Keratinocyte (primary cell): ENCODE measurements at regions not wholly inside any gene's neighbourhood (a gene's known extent, or its start where the extent isn't known, plus 50 kb on each side); places are given as distances from the start of the nearest gene placed in this dataset.
"Not testable (repeated sequence)": the region's sequence is repeated elsewhere in the genome, so short reads cannot be mapped to it uniquely, and the experiment has no call there.

Experiments used
- DNase-seq: peaks from one replicate; pipeline ENCODE4 v3.0.0-alpha.2; 2011; ENCODE audit warnings: low read depth, missing footprints, low spot score
- FAIRE-seq: peaks from 2 replicates; lab custom pipeline; 2011; peaks lifted over from hg19 to GRCh38; lab: Jason Lieb, UNC
- H2AFZ ChIP-seq: 2 replicates; pipeline ENCODE4 v1.6.0; 2012; ENCODE audit warnings: low read length, control low read depth, inconsistent platforms; ENCODE audit not compliant: control insufficient read depth
- H3K27ac ChIP-seq: 2 replicates; pipeline ENCODE4 v1.5.1; 2011; ENCODE audit warnings: low read length; ENCODE audit not compliant: control insufficient read depth, insufficient read depth
- H3K27me3 ChIP-seq: 3 replicates; pipeline ENCODE4 v1.6.0; 2011; ENCODE audit warnings: low read length; ENCODE audit not compliant: control insufficient read depth, insufficient read depth; ENCODE audit errors: extremely low read depth
- H3K36me3 ChIP-seq, 2 experiments: 2 replicates in 1 of 2; 3 replicates in 1 of 2; pipeline ENCODE4 v1.5.1; 2011; ENCODE audit warnings: low read length in 2 of 2, mild to moderate bottlenecking in 1 of 2; ENCODE audit not compliant: control insufficient read depth in 2 of 2, insufficient read depth in 2 of 2; ENCODE audit errors: extremely low read depth in 1 of 2
- H3K4me1 ChIP-seq: 3 replicates; pipeline ENCODE4 v1.5.1; 2011; ENCODE audit warnings: low read length; ENCODE audit not compliant: control insufficient read depth, insufficient read depth; ENCODE audit errors: extremely low read depth
- H3K4me2 ChIP-seq: 3 replicates; pipeline ENCODE4 v1.6.0; 2011; ENCODE audit warnings: low read depth, low read length; ENCODE audit not compliant: control insufficient read depth, insufficient read depth; ENCODE audit errors: extremely low read depth
- H3K4me3 ChIP-seq, 3 experiments: fragments of 200-600 bp in 1 of 3; sonication (generic) in 1 of 3; 2 replicates in 2 of 3; 3 replicates in 1 of 3; pipeline ENCODE4 v1.5.1; 2011 to 2016; ENCODE audit warnings: low read length in 3 of 3, mild to moderate bottlenecking in 3 of 3, control low read depth in 2 of 3, inconsistent platforms in 1 of 3, low read depth in 1 of 3, mixed read lengths in 1 of 3, mixed run types in 1 of 3, moderate library complexity in 1 of 3; ENCODE audit not compliant: control insufficient read depth in 2 of 3, insufficient read depth in 2 of 3; ENCODE audit errors: extremely low read depth in 1 of 3
- H3K79me2 ChIP-seq: 2 replicates; pipeline ENCODE4 v1.6.0; 2012; ENCODE audit warnings: low read length; ENCODE audit not compliant: control insufficient read depth, insufficient read depth
- H3K9ac ChIP-seq: 3 replicates; pipeline ENCODE4 v1.6.0; 2011; ENCODE audit warnings: low read length; ENCODE audit not compliant: control insufficient read depth, insufficient read depth; ENCODE audit errors: extremely low read depth
- H3K9me1 ChIP-seq: 3 replicates; pipeline ENCODE4 v1.6.0; 2011; ENCODE audit warnings: low read length; ENCODE audit not compliant: control insufficient read depth, insufficient read depth; ENCODE audit errors: extremely low read depth
- H3K9me3 ChIP-seq: 2 replicates; pipeline ENCODE4 v1.5.1; 2012; ENCODE audit warnings: low read depth, low read length; ENCODE audit not compliant: control insufficient read depth
- H4K20me1 ChIP-seq: 3 replicates; pipeline ENCODE4 v1.6.0; 2011; ENCODE audit warnings: low read length; ENCODE audit not compliant: control insufficient read depth, insufficient read depth; ENCODE audit errors: extremely low read depth
- EZH2 ChIP-seq: IDR thresholded peaks from one replicate; pipeline ENCODE4 v1.6.1; 2012; ENCODE audit warnings: inconsistent platforms, mild to moderate bottlenecking, low read length, moderate library complexity
- dilution Hi-C: fragments of 300-500 bp; cut with MboI; formaldehyde crosslinking; loops from one replicate; pipeline ENCODE4 v1.7.0; 2020; ENCODE audit warnings: low sequenced_read_pairs; ENCODE audit not compliant: extremely low pct_ligation_motif_present
- TF ChIP-seq, protein P1 (sequence below), 3 experiments: IDR thresholded peaks in 1 of 3; conservative IDR thresholded peaks in 1 of 3; optimal IDR thresholded peaks in 1 of 3; 2 replicates in 2 of 3; 3 replicates in 1 of 3; pipeline versions ENCODE3 to v1.5.1; 2011; ENCODE audit warnings: low read length in 3 of 3, mild to moderate bottlenecking in 3 of 3, moderate library complexity in 2 of 3, control low read depth in 1 of 3, inconsistent platforms in 1 of 3; ENCODE audit not compliant: insufficient read depth in 2 of 3; ENCODE audit errors: extremely low read depth in 1 of 3

DNA sequence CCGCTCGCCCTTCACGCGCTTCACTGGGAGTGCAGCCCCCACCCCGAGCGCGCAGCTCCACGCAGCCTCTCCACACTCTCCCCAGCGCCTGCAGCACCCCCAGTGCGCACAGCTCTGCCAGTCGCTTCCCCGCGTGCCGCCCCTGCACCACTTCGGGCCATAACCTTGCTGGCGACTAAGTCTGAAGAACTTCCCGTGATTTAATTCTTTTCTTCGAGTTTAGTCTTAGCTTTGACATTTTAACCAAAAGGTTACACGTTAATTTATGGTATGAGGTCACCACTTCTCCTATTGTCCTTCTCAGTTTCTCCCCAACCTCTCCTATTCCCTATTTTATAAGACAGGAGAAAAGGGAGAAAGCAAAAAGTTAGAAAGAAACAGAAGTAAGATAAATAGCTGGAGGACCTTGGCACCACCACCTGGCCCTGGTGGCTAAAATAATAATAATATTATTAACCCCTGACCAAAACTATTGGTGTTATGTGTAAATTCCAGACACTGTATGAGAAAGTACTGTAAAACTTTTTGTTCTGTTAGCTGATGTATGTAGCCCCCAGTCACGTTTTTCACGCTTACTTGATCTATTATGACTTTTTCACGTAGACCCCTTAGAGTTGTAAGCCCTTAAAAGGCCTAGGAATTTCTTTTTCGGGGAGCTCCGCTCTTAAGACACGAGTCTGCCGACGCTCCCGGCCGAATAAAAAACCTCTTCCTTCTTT, 129.2 kb downstream of the KBTBD2 start:
- H3K4me3 ChIP-seq, dilution Hi-C loops, H2AFZ ChIP-seq, H3K4me1 ChIP-seq, H3K9me1 ChIP-seq, DNase-seq, H3K9ac ChIP-seq, H3K4me2 ChIP-seq, FAIRE-seq, H3K79me2 ChIP-seq, H3K27ac ChIP-seq, H3K36me3 ChIP-seq, H3K9me3 ChIP-seq, H4K20me1 ChIP-seq: not testable (repeated sequence)
- H3K27me3 ChIP-seq, result peaks cover 18% of the 10 kb centered on the region

GRCh38 chr7:32761451-32762205, 129.9 kb downstream of the KBTBD2 start:
- H3K36me3 ChIP-seq, result no peaks in the 10 kb centered on the region
- no peaks in the 10 kb centered on the region for H3K9me3 ChIP-seq
- FAIRE-seq (no peak), DNase-seq (no peak)
- dilution Hi-C loops, result no loop called here
- H4K20me1 ChIP-seq, result no peaks in the 10 kb centered on the region
- H3K9me1 ChIP-seq, result no peaks in the 10 kb centered on the region
- no peak overlapping the region for H3K9ac ChIP-seq
- TF ChIP-seq, protein P1, sequence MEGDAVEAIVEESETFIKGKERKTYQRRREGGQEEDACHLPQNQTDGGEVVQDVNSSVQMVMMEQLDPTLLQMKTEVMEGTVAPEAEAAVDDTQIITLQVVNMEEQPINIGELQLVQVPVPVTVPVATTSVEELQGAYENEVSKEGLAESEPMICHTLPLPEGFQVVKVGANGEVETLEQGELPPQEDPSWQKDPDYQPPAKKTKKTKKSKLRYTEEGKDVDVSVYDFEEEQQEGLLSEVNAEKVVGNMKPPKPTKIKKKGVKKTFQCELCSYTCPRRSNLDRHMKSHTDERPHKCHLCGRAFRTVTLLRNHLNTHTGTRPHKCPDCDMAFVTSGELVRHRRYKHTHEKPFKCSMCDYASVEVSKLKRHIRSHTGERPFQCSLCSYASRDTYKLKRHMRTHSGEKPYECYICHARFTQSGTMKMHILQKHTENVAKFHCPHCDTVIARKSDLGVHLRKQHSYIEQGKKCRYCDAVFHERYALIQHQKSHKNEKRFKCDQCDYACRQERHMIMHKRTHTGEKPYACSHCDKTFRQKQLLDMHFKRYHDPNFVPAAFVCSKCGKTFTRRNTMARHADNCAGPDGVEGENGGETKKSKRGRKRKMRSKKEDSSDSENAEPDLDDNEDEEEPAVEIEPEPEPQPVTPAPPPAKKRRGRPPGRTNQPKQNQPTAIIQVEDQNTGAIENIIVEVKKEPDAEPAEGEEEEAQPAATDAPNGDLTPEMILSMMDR (optimal IDR thresholded peaks at IDR 0.05 in 1 of 3, IDR thresholded peaks at IDR 0.05 in 1 of 3, conservative IDR thresholded peaks at IDR 0.05 in 1 of 3; ENCODE audit: extremely low read depth in 1 of 3, insufficient read depth in 2 of 3, low read length in 3 of 3), result no peak
- TF ChIP-seq EZH2, result peak; percentile 10
- H3K27ac ChIP-seq, result no peak overlapping the region
- H3K4me2 ChIP-seq, result peak overlapping the region; percentile 17
- H2AFZ ChIP-seq, result no peak overlapping the region
- H3K4me3 ChIP-seq, result peak overlapping the region in 1 of 3 experiments; percentile 33
- H3K79me2 ChIP-seq, result no peaks in the 10 kb centered on the region
- H3K27me3 ChIP-seq, result peaks cover 18% of the 10 kb centered on the region
- no peaks in the 10 kb centered on the region for H3K4me1 ChIP-seq

DNA sequence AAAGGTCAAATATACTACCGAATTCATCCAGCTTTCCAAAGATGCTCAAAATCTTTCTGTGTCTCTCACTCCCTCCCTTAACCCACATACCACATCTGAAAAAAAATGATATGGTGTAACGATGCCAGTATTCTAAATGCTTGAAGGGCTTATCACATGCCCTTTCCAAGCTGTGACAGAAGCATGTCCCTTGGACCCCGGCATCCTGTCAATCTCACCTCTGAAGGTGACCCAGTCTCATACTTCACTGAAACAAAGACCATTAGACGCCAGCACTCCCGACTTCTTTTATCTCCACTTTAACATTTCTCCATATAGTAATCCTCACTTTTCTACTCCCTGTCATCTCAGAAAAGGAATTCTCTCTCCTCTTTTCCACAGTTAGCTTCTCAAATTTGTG, 130.8 kb downstream of the KBTBD2 start:
- dilution Hi-C loops, FAIRE-seq: not testable (repeated sequence)
- H3K27me3 ChIP-seq, result peaks cover 18% of the 10 kb centered on the region

GRCh38 chr7:32759859-32760258, 131.7 kb downstream of the KBTBD2 start:
- dilution Hi-C loops, H4K20me1 ChIP-seq, H3K4me2 ChIP-seq, H3K4me3 ChIP-seq, H2AFZ ChIP-seq, H3K27ac ChIP-seq, H3K9ac ChIP-seq, H3K9me3 ChIP-seq, FAIRE-seq, DNase-seq, H3K4me1 ChIP-seq, H3K9me1 ChIP-seq, H3K36me3 ChIP-seq, H3K79me2 ChIP-seq: not testable (repeated sequence)
- peaks cover 18% of the 10 kb centered on the region for H3K27me3 ChIP-seq

More for the DNA sequence above, 130.8 kb downstream of the KBTBD2 start:
- not testable (repeated sequence) for H3K4me1 ChIP-seq, H3K79me2 ChIP-seq, H3K4me2 ChIP-seq, H3K9ac ChIP-seq, H3K9me1 ChIP-seq, H3K36me3 ChIP-seq, H3K27ac ChIP-seq, DNase-seq, H3K9me3 ChIP-seq, H3K4me3 ChIP-seq, H4K20me1 ChIP-seq, H2AFZ ChIP-seq
